ENCODE measurements at regions not wholly inside any gene's neighbourhood (a gene's known extent, or its start where the extent isn't known, plus 50 kb on each side); places are given as distances from the start of the nearest gene placed in this dataset.

- Mint-ChIP-seq H3K36me3 (ENCODE audit: low read depth) (no peaks in the 10 kb centered on the region), H3K4me1 (ENCODE audit: low read depth) (no peaks in the 10 kb centered on the region), H3K27me3 (no peaks in the 10 kb centered on the region), H3K9me3 (no peaks in the 10 kb centered on the region), H3K27ac (no peak overlapping the region), H3K4me3 (no peak overlapping the region)
- no peak overlapping the region for H3K4me3 ChIP-seq (ENCODE audit: low read length)
- no peaks in the 10 kb centered on the region for H3K27me3 ChIP-seq (ENCODE audit: control insufficient read depth in 1 of 2, insufficient read depth in 2 of 2, low read length in 2 of 2)
- intact Hi-C loops (cut with DNase I, micrococcal nuclease), result no loop called here
- POLR2A ChIA-PET, result no interaction called here
- CTCF ChIA-PET, result no interaction called here
- no peaks in the 10 kb centered on the region for H3K4me1 ChIP-seq (ENCODE audit: insufficient read depth, low read length)
- H3K36me3 ChIP-seq (ENCODE audit: insufficient read depth, low read length), result no peaks in the 10 kb centered on the region
- H3K9me3 ChIP-seq (ENCODE audit: control insufficient read depth in 1 of 2, insufficient read depth in 1 of 2, low read length in 2 of 2), result no peaks in the 10 kb centered on the region
- TF ChIP-seq CTCF (IDR thresholded peaks at IDR 0.05), result no peak
- no peak overlapping the region for H3K27ac ChIP-seq (ENCODE audit: low read depth in 1 of 2, low read length in 2 of 2)
- DNase-seq (no peak), ATAC-seq (ENCODE audit: poor library complexity) (no peak)
These were observed 154.1 kb upstream of the SYT10 start for GRCh38 chr12:33593753-33594152.

DNA sequence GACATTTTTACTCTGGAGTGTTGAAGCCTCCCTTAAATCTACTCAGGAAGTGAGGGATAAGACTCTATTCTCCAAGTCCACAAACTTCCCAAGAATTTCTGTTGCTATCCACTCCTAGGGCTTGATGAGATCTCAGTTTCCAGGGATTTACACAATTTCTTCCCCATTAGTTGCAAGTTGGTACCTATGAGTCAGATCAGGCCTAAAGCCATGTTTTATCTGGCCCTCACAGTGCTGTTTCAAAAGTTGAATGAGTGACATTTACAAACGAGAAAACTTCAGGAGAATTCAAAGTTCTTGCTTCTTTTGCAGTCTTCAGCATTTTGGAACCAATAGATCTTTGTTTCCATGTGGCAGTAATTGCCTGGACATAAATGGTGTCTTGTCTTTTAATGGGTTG is 156.4 kb upstream of the SYT10 start:
- no peaks in the 10 kb centered on the region for H3K27me3 ChIP-seq (ENCODE audit: control insufficient read depth in 1 of 2, insufficient read depth in 2 of 2, low read length in 2 of 2)
- H3K9me3 ChIP-seq (ENCODE audit: control insufficient read depth in 1 of 2, insufficient read depth in 1 of 2, low read length in 2 of 2), result no peaks in the 10 kb centered on the region
- no peak for TF ChIP-seq CTCF (IDR thresholded peaks at IDR 0.05)
- DNase-seq (no peak), ATAC-seq (ENCODE audit: poor library complexity) (no peak)
- intact Hi-C loops (cut with DNase I, micrococcal nuclease), result no loop called here
- no peak overlapping the region for H3K4me3 ChIP-seq (ENCODE audit: low read length)
- no peak overlapping the region for H3K27ac ChIP-seq (ENCODE audit: low read depth in 1 of 2, low read length in 2 of 2)
- Mint-ChIP-seq H3K36me3 (ENCODE audit: low read depth) (no peaks in the 10 kb centered on the region), H3K4me3 (no peak overlapping the region), H3K9me3 (no peaks in the 10 kb centered on the region), H3K27ac (no peak overlapping the region), H3K27me3 (no peaks in the 10 kb centered on the region), H3K4me1 (ENCODE audit: low read depth) (no peaks in the 10 kb centered on the region)
- CTCF ChIA-PET, result no interaction called here
- POLR2A ChIA-PET, result no interaction called here
- no peaks in the 10 kb centered on the region for H3K4me1 ChIP-seq (ENCODE audit: insufficient read depth, low read length)
- H3K36me3 ChIP-seq (ENCODE audit: insufficient read depth, low read length), result no peaks in the 10 kb centered on the region

DNA sequence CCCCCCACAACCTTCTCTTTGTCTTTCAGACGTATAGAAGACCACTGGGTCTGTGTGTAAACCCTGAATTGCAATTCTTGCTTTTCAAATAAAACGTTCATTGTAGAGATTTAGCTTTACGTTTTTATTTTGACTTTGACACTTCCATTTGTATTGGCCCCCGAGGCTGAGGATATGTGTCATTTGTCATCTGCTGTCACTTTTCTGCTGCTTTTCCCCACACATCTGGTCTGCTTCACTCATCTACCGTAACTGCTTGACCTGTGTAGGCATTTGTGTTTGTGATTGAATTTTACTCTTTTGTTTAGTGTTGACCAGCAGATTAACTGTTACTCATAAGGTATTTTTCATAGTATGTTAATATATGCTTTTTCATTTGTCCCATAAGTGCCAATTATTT is 157.2 kb upstream of the SYT10 start:
- no peaks in the 10 kb centered on the region for H3K27me3 ChIP-seq (ENCODE audit: control insufficient read depth in 1 of 2, insufficient read depth in 2 of 2, low read length in 2 of 2)
- no peaks in the 10 kb centered on the region for H3K27me3 Mint-ChIP-seq
- ChIA-PET CTCF (no interaction called here), POLR2A (no interaction called here)
- H3K36me3 ChIP-seq (ENCODE audit: insufficient read depth, low read length), result no peaks in the 10 kb centered on the region
- ATAC-seq (ENCODE audit: poor library complexity) (no peak), DNase-seq (no peak)
- H3K9me3 Mint-ChIP-seq, result no peaks in the 10 kb centered on the region
- H3K4me1 ChIP-seq (ENCODE audit: insufficient read depth, low read length), result no peaks in the 10 kb centered on the region
- no peak overlapping the region for H3K27ac ChIP-seq (ENCODE audit: low read depth in 1 of 2, low read length in 2 of 2)
- intact Hi-C loops (cut with DNase I, micrococcal nuclease), result no loop called here
- TF ChIP-seq CTCF (IDR thresholded peaks at IDR 0.05), result no peak
- no peak overlapping the region for H3K27ac Mint-ChIP-seq
- no peaks in the 10 kb centered on the region for H3K36me3 Mint-ChIP-seq (ENCODE audit: low read depth)
- no peak overlapping the region for H3K4me3 Mint-ChIP-seq
- no peak overlapping the region for H3K4me3 ChIP-seq (ENCODE audit: low read length)
- no peaks in the 10 kb centered on the region for H3K9me3 ChIP-seq (ENCODE audit: control insufficient read depth in 1 of 2, insufficient read depth in 1 of 2, low read length in 2 of 2)
- no peaks in the 10 kb centered on the region for H3K4me1 Mint-ChIP-seq (ENCODE audit: low read depth)
